ENCODE measurements at regions not wholly inside any gene's neighbourhood (a gene's known extent, or its start where the extent isn't known, plus 50 kb on each side); places are given as distances from the start of the nearest gene placed in this dataset.

DNA sequence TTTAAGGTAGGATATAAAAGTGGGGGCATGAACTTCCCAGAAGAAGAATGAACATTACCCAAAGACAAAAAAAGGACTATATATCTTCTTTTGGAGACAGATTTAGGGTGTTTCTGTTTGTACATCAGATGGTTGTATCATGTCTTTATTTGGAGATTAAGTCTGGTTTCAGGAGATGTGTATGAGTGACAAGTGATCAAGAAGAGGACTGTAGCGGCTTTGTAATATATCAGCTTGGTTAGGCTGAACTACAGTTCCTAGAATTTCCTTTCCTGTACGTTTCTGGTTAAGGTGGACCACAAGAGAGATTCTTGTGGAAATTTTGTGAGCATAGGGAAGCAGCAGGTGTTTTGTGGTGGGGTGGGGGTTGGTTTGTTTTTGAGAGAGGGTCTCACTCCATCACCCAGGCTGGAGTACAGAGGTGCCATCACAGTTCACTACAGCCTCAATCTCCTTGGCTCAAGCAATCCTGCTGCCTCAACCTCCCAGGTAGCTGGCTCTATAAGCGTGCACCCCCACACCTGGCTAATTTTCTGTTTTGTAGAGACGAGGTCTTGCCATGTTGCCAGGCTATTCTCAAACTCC is 287.1 kb upstream of the MGAT5 start:
- no peak for TF ChIP-seq EZH2 (IDR thresholded peaks at IDR 0.05; ENCODE audit: borderline replicate concordance, low read depth, low read length, poor library complexity, severe bottlenecking)
- TF ChIP-seq, protein P1, sequence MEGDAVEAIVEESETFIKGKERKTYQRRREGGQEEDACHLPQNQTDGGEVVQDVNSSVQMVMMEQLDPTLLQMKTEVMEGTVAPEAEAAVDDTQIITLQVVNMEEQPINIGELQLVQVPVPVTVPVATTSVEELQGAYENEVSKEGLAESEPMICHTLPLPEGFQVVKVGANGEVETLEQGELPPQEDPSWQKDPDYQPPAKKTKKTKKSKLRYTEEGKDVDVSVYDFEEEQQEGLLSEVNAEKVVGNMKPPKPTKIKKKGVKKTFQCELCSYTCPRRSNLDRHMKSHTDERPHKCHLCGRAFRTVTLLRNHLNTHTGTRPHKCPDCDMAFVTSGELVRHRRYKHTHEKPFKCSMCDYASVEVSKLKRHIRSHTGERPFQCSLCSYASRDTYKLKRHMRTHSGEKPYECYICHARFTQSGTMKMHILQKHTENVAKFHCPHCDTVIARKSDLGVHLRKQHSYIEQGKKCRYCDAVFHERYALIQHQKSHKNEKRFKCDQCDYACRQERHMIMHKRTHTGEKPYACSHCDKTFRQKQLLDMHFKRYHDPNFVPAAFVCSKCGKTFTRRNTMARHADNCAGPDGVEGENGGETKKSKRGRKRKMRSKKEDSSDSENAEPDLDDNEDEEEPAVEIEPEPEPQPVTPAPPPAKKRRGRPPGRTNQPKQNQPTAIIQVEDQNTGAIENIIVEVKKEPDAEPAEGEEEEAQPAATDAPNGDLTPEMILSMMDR (conservative IDR thresholded peaks at IDR 0.05; ENCODE audit: low read depth, low read length) = no peak

Measured in A673 (cell line).